ENCODE measurements at regions not wholly inside any gene's neighbourhood (a gene's known extent, or its start where the extent isn't known, plus 50 kb on each side); places are given as distances from the start of the nearest gene placed in this dataset.

DNA sequence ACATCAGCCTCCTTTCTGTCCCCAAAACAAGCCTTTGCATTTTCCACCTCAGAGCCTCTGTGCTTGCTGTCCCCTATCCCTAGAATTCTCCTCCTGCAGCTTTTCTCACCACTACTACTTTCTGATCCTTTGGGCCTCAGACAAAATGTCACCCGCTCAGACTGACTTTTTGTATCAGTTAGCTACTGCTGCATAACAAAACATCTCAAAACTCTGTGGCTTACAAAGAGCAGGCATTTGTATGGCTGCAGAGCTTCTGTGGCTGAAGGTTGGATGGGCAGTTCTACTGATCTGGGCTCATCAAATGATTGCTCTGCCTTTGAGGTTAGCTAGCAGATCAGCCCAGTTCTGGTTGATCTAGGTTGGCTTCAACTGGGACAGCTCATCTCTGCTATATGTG is 248.7 kb downstream of the MN1 start:
- H3K9ac ChIP-seq (ENCODE audit: low read depth, low read length): no peak overlapping the region
- H3K36me3 ChIP-seq (ENCODE audit: insufficient read depth, low read length): no peaks in the 10 kb centered on the region
- H3K4me3 ChIP-seq (ENCODE audit: low read length): no peak overlapping the region
- no peaks in the 10 kb centered on the region for H3K4me1 ChIP-seq (ENCODE audit: control insufficient read depth, insufficient read depth, low read length)
- H3K9me3 ChIP-seq (replicated peaks; ENCODE audit: low read length): peaks cover 3% of the 10 kb centered on the region
- H3K27me3 ChIP-seq (ENCODE audit: control insufficient read depth, insufficient read depth, low read length): peaks cover 21% of the 10 kb centered on the region
- no peak overlapping the region for H3K4me2 ChIP-seq (ENCODE audit: low read length)

DNA sequence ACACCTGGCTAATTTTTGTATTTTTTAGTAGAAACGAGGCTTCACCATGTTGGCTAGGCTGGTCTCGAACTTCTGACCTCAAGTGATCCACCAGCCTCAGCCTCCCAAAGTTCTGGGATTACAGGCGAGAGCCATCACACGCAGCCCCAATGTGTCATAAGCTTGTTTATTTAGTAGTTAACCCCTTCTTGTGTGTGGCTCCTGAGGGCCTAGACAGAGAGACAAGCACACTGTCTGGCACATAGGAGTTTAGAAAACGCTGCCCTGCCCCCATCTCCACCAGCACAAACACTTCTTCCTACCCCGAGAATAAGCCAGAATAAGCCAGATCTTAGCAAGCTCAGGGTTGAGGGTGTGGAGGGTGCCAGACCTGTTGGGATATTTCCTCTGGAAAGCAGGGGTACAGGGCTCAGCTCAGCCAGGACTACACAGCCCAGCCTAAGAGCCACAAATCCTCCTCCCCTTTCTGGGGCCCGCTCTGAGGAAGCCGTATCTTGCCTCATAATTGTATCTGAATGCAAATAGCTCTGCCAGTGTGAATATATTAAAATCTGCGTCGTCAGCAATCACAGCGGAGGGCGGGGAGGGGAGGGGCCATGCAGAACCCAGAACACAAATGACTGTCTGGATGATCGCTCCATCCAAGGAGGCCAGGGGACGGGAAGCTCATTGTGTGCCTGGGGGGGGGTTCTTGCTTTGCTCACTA is 247.3 kb downstream of the MN1 start:
- Histone ChIP-seq H3K4me3 (ENCODE audit: low read length) (no peak overlapping the region), H3K9ac (ENCODE audit: low read depth, low read length) (no peak overlapping the region), H3K4me2 (ENCODE audit: low read length) (no peak overlapping the region), H3K9me3 (replicated peaks; ENCODE audit: low read length) (peaks cover 3% of the 10 kb centered on the region), H3K27me3 (ENCODE audit: control insufficient read depth, insufficient read depth, low read length) (peaks cover 21% of the 10 kb centered on the region), H3K36me3 (ENCODE audit: insufficient read depth, low read length) (no peaks in the 10 kb centered on the region), H3K4me1 (ENCODE audit: control insufficient read depth, insufficient read depth, low read length) (no peaks in the 10 kb centered on the region)

DNA sequence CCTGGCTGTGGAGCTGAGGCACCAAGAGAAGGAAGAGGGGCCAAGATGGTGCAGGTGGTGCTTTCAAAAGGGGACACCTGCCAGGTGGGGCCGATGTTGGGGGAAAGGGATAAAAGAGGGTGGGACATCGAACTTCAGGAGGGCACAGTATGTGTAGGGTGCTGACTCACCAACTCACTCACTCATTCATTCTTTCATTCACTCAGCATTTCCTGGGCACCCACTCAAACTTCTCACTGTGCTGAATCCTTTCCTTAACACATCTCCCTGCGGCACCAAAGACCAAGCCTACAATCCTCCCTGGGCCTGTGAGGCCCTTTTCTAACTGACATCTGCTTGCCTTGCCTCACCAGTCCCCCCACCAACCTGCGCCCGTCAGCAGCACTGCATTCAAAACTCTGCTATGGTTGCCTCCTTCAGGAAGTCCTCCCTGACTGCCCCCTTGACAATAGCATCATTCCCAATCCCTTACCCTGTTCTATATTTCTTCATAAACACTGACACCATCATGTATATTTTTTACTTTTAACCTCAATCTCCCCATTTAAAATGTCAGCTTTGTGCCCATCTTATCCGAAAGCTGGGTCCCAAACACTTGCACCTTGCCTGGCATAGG is 246.6 kb downstream of the MN1 start:
- H3K9ac ChIP-seq (ENCODE audit: low read depth, low read length): no peak overlapping the region
- H3K4me2 ChIP-seq (ENCODE audit: low read length): no peak overlapping the region
- H3K9me3 ChIP-seq (replicated peaks; ENCODE audit: low read length): peaks cover 3% of the 10 kb centered on the region
- peaks cover 26% of the 10 kb centered on the region for H3K27me3 ChIP-seq (ENCODE audit: control insufficient read depth, insufficient read depth, low read length)
- no peaks in the 10 kb centered on the region for H3K36me3 ChIP-seq (ENCODE audit: insufficient read depth, low read length)
- H3K4me1 ChIP-seq (ENCODE audit: control insufficient read depth, insufficient read depth, low read length): no peaks in the 10 kb centered on the region
- H3K4me3 ChIP-seq (ENCODE audit: low read length): no peak overlapping the region

DNA sequence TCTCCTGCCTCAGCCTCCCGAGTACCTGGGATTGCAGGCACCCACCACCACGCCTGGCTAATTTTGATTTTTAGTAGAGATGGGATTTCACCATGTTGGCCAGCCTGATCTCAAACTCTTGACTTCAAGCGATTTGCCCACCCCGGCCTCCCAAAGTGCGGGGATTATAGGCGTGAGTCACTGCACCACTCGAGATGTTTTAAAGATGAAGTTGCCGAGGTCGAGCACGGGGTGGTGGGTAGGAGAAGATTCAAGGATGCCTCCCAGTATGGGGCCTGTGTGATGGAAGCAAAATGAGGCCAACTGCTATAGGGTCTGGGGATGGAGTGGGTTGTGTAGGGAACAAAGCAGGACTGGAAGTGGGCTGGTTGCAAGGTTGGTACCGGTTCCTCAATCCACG is 245.2 kb downstream of the MN1 start:
- Histone ChIP-seq H3K4me2 (ENCODE audit: low read length) (no peak overlapping the region), H3K36me3 (ENCODE audit: insufficient read depth, low read length) (no peaks in the 10 kb centered on the region), H3K27me3 (ENCODE audit: control insufficient read depth, insufficient read depth, low read length) (peaks cover 27% of the 10 kb centered on the region), H3K9ac (ENCODE audit: low read depth, low read length) (no peak overlapping the region), H3K4me3 (ENCODE audit: low read length) (no peak overlapping the region), H3K9me3 (replicated peaks; ENCODE audit: low read length) (peaks cover 3% of the 10 kb centered on the region), H3K4me1 (ENCODE audit: control insufficient read depth, insufficient read depth, low read length) (no peaks in the 10 kb centered on the region)

DNA sequence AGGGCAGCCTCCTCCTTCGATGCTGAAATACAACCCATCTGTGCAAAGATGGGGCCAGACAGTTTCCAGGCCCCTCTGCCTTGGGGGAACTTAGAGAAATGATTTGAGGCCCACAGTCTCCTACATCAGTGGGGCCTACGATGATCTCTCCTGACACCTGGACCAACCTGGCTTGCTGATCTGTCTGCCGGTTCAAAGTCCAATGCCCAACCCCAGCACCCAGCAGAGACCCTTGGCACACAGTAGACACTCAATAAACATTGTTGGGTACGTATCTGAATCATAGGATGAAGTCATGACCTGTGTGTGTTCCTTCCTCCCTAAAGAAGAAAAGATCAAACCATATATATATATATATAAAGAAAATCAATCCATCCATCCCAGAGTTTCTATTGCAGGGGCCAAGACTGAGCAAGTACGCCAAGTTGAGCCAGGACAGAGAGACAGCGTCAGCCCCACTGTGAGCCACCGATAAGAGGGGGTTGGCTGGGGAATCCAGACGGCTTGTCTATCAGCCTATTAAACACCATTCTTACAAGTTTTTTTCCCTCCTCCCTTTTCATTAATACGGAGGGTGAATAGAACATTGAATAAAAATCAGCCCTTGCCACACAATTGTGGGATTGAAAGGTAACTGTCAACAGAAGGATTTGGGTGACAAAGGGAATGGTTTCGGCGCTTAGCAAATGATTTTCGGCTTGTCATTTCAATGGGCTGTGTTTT is 244.1 kb downstream of the MN1 start:
- no peak overlapping the region for H3K4me3 ChIP-seq (ENCODE audit: low read length)
- H3K9ac ChIP-seq (ENCODE audit: low read depth, low read length): no peak overlapping the region
- H3K9me3 ChIP-seq (replicated peaks; ENCODE audit: low read length): peaks cover 3% of the 10 kb centered on the region
- H3K4me1 ChIP-seq (ENCODE audit: control insufficient read depth, insufficient read depth, low read length): no peaks in the 10 kb centered on the region
- H3K36me3 ChIP-seq (ENCODE audit: insufficient read depth, low read length): no peaks in the 10 kb centered on the region
- no peak overlapping the region for H3K4me2 ChIP-seq (ENCODE audit: low read length)
- H3K27me3 ChIP-seq (ENCODE audit: control insufficient read depth, insufficient read depth, low read length): peaks cover 28% of the 10 kb centered on the region

DNA sequence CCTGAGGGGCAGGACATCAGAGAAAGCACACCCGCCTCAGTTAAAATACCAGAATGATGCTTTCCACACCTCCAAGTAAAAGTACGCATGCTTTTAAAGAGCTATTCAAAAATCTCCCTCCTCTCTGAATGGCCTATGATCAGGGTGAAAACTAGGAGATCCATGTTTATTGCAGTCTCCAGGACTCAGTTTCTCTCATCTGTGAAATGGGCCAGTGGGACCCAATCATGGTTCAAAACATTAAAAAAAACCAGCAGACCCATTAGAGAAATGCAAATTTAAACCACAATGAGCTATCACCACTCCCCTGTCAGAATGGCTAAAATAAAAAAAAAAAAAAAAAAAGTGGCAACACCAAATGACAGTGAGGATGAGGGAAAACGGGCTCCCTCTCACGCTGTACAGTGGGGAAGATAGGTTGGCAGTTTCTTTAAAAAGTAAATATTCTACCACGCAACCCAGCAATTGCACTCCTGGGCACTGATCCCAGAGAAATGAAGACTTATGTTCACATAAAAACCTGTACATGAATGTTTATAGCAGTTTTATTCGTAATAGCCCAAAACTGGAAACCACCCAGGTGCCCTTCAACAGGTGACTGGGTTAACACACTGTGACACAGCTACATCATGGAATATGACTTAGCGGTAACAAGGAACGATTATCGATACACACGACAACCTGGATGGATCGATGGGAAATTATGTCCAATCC is 242.7 kb downstream of the MN1 start:
- Histone ChIP-seq H3K27me3 (ENCODE audit: control insufficient read depth, insufficient read depth, low read length) (peaks cover 30% of the 10 kb centered on the region), H3K4me2 (ENCODE audit: low read length) (no peak overlapping the region), H3K4me1 (ENCODE audit: control insufficient read depth, insufficient read depth, low read length) (no peaks in the 10 kb centered on the region), H3K9me3 (replicated peaks; ENCODE audit: low read length) (no peaks in the 10 kb centered on the region), H3K9ac (ENCODE audit: low read depth, low read length) (no peak overlapping the region), H3K4me3 (ENCODE audit: low read length) (no peak overlapping the region), H3K36me3 (ENCODE audit: insufficient read depth, low read length) (no peaks in the 10 kb centered on the region)

DNA sequence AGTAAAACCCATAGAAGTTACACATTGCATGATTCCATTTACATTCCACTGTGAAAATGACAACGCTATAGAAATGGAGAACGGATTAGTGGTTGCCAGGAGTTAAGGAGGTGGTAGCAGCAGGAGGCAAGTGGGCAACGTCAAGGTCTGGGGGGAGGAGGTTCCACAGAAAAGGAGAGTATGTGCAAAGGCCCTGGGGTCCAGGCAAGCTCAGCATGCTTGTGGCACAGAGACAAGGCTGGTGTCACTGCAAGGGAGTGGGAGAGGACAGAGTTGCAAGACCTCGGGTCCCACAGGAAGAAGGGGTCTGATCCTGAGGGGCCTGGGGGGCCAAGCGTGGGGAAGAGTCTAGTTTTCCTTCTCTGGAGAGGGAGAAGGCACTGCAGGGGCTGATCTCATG is 240.8 kb downstream of the MN1 start:
- H3K27me3 ChIP-seq (ENCODE audit: control insufficient read depth, insufficient read depth, low read length): peaks cover 27% of the 10 kb centered on the region
- no peak overlapping the region for H3K9ac ChIP-seq (ENCODE audit: low read depth, low read length)
- no peak overlapping the region for H3K4me3 ChIP-seq (ENCODE audit: low read length)
- H3K4me1 ChIP-seq (ENCODE audit: control insufficient read depth, insufficient read depth, low read length): no peaks in the 10 kb centered on the region
- no peaks in the 10 kb centered on the region for H3K9me3 ChIP-seq (replicated peaks; ENCODE audit: low read length)
- H3K4me2 ChIP-seq (ENCODE audit: low read length): no peak overlapping the region
- no peaks in the 10 kb centered on the region for H3K36me3 ChIP-seq (ENCODE audit: insufficient read depth, low read length)

DNA sequence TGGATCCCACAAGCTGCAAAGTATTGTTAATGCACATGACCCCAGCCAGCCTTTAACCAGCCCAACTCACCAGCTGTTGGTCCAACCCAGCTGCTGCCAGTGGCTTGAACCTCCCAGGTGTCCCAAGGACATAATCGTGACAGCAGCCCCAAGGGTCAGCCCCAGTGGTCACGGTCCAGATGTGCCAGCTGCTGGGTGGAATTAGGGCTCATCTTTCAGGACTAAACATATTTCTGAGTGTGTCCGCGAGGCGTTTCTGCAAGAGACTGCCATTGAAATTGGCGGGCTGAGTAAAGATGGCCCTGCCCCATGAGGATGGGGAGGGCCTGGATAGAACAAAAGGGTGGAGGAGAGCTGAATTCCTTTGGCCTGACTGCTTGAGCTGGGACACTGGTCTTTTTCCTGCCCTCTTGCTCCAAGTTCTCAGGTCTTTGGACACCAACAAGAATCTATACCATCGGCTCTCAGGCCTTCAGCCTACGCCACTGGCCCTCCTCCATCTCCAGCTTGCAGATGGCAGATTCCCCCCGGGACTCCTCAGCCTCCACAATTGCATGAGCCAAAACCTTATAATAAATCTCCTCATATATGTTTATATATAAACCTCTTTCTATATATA is 240.2 kb downstream of the MN1 start:
- Histone ChIP-seq H3K36me3 (ENCODE audit: insufficient read depth, low read length) (no peaks in the 10 kb centered on the region), H3K4me1 (ENCODE audit: control insufficient read depth, insufficient read depth, low read length) (no peaks in the 10 kb centered on the region), H3K27me3 (ENCODE audit: control insufficient read depth, insufficient read depth, low read length) (peaks cover 30% of the 10 kb centered on the region), H3K4me2 (ENCODE audit: low read length) (no peak overlapping the region), H3K4me3 (ENCODE audit: low read length) (no peak overlapping the region), H3K9me3 (replicated peaks; ENCODE audit: low read length) (no peaks in the 10 kb centered on the region), H3K9ac (ENCODE audit: low read depth, low read length) (no peak overlapping the region)

DNA sequence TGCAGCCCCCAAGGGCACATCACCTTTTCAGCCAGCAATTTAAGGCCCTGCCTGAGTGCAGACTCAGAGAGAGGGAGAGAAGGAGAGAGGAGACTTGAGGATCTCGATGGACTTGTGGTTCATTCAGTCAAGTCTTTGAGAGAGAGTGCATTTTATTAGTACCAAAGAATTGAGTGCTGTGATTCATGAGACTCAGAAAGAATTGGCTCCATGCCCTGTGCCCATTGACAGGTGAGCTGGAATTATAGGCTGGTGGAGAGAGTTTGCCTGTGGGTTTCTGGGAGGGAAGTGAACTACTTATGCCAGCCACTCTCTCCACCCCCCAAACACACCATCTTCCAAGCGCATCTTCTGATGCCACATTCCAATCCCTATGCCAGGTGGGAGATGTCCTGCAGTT is 236.8 kb downstream of the MN1 start:
- H3K9ac ChIP-seq (ENCODE audit: low read depth, low read length): no peak overlapping the region
- H3K36me3 ChIP-seq (ENCODE audit: insufficient read depth, low read length): no peaks in the 10 kb centered on the region
- peaks cover 42% of the 10 kb centered on the region for H3K27me3 ChIP-seq (ENCODE audit: control insufficient read depth, insufficient read depth, low read length)
- H3K9me3 ChIP-seq (replicated peaks; ENCODE audit: low read length): no peaks in the 10 kb centered on the region
- H3K4me2 ChIP-seq (ENCODE audit: low read length): no peak overlapping the region
- no peaks in the 10 kb centered on the region for H3K4me1 ChIP-seq (ENCODE audit: control insufficient read depth, insufficient read depth, low read length)
- no peak overlapping the region for H3K4me3 ChIP-seq (ENCODE audit: low read length)

DNA sequence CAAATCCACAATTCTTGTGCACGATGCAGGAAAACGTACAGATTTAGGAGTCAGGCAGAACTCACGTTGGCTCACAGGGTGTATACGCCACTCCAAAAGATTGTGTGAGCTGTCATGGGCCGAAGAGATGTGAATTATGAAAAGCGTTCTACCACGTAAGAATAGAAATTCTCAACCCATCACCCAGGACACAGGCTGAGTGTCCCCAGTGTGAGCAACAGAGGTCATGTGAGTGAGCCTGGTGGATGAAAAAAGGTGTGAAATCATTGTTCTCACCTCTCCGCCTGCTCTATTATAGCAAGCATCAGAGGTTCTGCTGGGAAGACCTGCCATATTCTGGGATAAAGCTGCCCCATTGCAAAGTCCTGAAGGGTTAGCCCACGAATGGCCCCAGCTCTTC is 235.0 kb downstream of the MN1 start:
- Histone ChIP-seq H3K4me1 (ENCODE audit: control insufficient read depth, insufficient read depth, low read length) (no peaks in the 10 kb centered on the region), H3K4me2 (ENCODE audit: low read length) (no peak overlapping the region), H3K27me3 (ENCODE audit: control insufficient read depth, insufficient read depth, low read length) (peaks cover 54% of the 10 kb centered on the region), H3K9ac (ENCODE audit: low read depth, low read length) (no peak overlapping the region), H3K4me3 (ENCODE audit: low read length) (no peak overlapping the region), H3K9me3 (replicated peaks; ENCODE audit: low read length) (no peaks in the 10 kb centered on the region), H3K36me3 (ENCODE audit: insufficient read depth, low read length) (no peaks in the 10 kb centered on the region)

DNA sequence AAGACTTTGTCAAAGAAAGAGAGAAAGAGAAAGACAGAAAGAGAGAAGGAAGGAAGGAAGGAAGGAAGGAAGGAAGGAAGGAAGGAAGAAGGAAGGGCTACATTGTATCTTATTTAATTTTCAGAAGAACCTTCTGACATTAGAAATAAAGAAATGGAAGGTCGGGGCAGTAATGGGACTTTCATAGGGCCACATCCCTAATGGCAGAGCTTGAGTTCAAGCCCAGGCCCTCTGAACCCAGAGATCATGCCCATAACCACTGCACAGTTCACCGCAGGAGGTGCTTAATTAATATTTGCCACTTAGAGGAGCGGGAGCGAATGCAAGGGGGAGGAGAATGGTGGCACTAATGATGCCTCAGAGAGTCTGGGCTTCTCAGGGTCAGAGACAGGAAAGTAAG is 233.3 kb downstream of the MN1 start:
- H3K36me3 ChIP-seq (ENCODE audit: insufficient read depth, low read length): no peaks in the 10 kb centered on the region
- peaks cover 67% of the 10 kb centered on the region for H3K27me3 ChIP-seq (ENCODE audit: control insufficient read depth, insufficient read depth, low read length)
- H3K4me3 ChIP-seq (ENCODE audit: low read length): no peak overlapping the region
- H3K9me3 ChIP-seq (replicated peaks; ENCODE audit: low read length): peaks cover 8% of the 10 kb centered on the region
- no peaks in the 10 kb centered on the region for H3K4me1 ChIP-seq (ENCODE audit: control insufficient read depth, insufficient read depth, low read length)
- H3K4me2 ChIP-seq (ENCODE audit: low read length): no peak overlapping the region
- H3K9ac ChIP-seq (ENCODE audit: low read depth, low read length): no peak overlapping the region

Data from skeletal muscle satellite cell (primary cell).